Glutamatergic neuron (in vitro differentiated cells): ENCODE measurements at regions not wholly inside any gene's neighbourhood (a gene's known extent, or its start where the extent isn't known, plus 50 kb on each side); places are given as distances from the start of the nearest gene placed in this dataset.

Experiments used
- DNase-seq: peaks from one replicate; pipeline ENCODE4 v3.0.0; 2022
- H3K27ac Mint-ChIP-seq: one replicate; pipeline ENCODE4 v1.8.0; 2020; ENCODE audit warnings: mild to moderate bottlenecking, mixed read lengths, inconsistent platforms; ENCODE audit not compliant: unreplicated experiment
- H3K27me3 Mint-ChIP-seq: one replicate; pipeline ENCODE4 v1.8.0; 2020; ENCODE audit warnings: mild to moderate bottlenecking, moderate library complexity, mixed read lengths, inconsistent platforms; ENCODE audit not compliant: unreplicated experiment
- H3K36me3 Mint-ChIP-seq: one replicate; pipeline ENCODE4 v1.8.0; 2020; ENCODE audit warnings: mild to moderate bottlenecking, mixed read lengths, inconsistent platforms; ENCODE audit not compliant: unreplicated experiment
- H3K4me1 Mint-ChIP-seq: one replicate; pipeline ENCODE4 v1.8.0; 2020; ENCODE audit warnings: mild to moderate bottlenecking, low read depth, mixed read lengths, inconsistent platforms; ENCODE audit not compliant: unreplicated experiment
- H3K4me3 Mint-ChIP-seq: one replicate; pipeline ENCODE4 v1.8.0; 2020; ENCODE audit warnings: mild to moderate bottlenecking, mixed read lengths, inconsistent platforms; ENCODE audit not compliant: unreplicated experiment
- H3K9me3 Mint-ChIP-seq: one replicate; pipeline ENCODE4 v1.8.0; 2020; ENCODE audit warnings: mild to moderate bottlenecking, moderate library complexity, mixed read lengths, inconsistent platforms; ENCODE audit not compliant: unreplicated experiment
- CTCF ChIP-seq: fragments of 200-600 bp; sonication (generic); IDR thresholded peaks from one replicate; pipeline ENCODE4 v1.5.0; 2021; ENCODE audit not compliant: partially characterized antibody, unreplicated experiment

DNA sequence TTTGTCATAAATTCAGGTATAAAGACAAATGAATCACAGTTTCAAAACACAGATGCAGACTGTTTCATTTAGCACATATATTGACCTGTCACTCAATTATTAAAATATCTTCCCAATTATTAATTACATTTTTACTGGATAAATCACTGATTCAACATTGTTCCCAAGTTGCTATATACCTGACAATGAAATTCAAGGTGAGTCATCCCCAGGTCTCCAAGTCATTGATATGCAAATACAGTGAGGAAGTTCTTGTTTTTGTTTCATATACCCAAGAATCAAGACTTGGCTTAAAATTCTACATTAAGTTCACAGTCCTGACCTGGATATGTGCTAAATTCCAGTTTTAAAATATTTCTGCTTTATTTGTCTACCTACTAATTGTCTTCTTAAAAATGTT, 599.3 kb upstream of the PSMD7 start:
- no peak for TF ChIP-seq CTCF
- no peaks in the 10 kb centered on the region for H3K4me1 Mint-ChIP-seq
- no peaks in the 10 kb centered on the region for H3K27me3 Mint-ChIP-seq
- H3K36me3 Mint-ChIP-seq, result peaks cover 4% of the 10 kb centered on the region
- H3K27ac Mint-ChIP-seq, result no peak overlapping the region
- H3K4me3 Mint-ChIP-seq, result no peak overlapping the region
- H3K9me3 Mint-ChIP-seq, result no peaks in the 10 kb centered on the region
- no peak for DNase-seq

- DNase-seq, result no peak
- peaks cover 8% of the 10 kb centered on the region for H3K4me1 Mint-ChIP-seq
- H3K27ac Mint-ChIP-seq, result no peak overlapping the region
- no peak for TF ChIP-seq CTCF
- peaks cover 2% of the 10 kb centered on the region for H3K27me3 Mint-ChIP-seq
- no peaks in the 10 kb centered on the region for H3K9me3 Mint-ChIP-seq
- no peak overlapping the region for H3K4me3 Mint-ChIP-seq
- peaks cover 4% of the 10 kb centered on the region for H3K36me3 Mint-ChIP-seq
These were observed 603.8 kb upstream of the PSMD7 start for GRCh38 chr16:73692861-73693260.

- no peaks in the 10 kb centered on the region for H3K36me3 Mint-ChIP-seq
- no peaks in the 10 kb centered on the region for H3K9me3 Mint-ChIP-seq
- no peak overlapping the region for H3K27ac Mint-ChIP-seq
- H3K4me3 Mint-ChIP-seq, result no peak overlapping the region
- no peak for DNase-seq
- H3K27me3 Mint-ChIP-seq, result no peaks in the 10 kb centered on the region
- TF ChIP-seq CTCF, result no peak
- no peaks in the 10 kb centered on the region for H3K4me1 Mint-ChIP-seq
These were observed 612.8 kb upstream of the PSMD7 start for GRCh38 chr16:73683804-73684203.

- Mint-ChIP-seq H3K36me3 (no peaks in the 10 kb centered on the region), H3K4me1 (no peaks in the 10 kb centered on the region), H3K9me3 (peaks cover 3% of the 10 kb centered on the region), H3K27me3 (no peaks in the 10 kb centered on the region), H3K27ac (no peak overlapping the region), H3K4me3 (no peak overlapping the region)
- TF ChIP-seq CTCF, result no peak
- no peak for DNase-seq
These were observed 624.2 kb upstream of the ZFHX3 start for GRCh38 chr16:73672135-73672534.

- no peak for TF ChIP-seq CTCF
- Mint-ChIP-seq H3K9me3 (peaks cover 3% of the 10 kb centered on the region), H3K4me3 (no peak overlapping the region), H3K4me1 (no peaks in the 10 kb centered on the region), H3K27me3 (no peaks in the 10 kb centered on the region), H3K27ac (no peak overlapping the region), H3K36me3 (no peaks in the 10 kb centered on the region)
- no peak for DNase-seq
These were observed 623.2 kb upstream of the ZFHX3 start for GRCh38 chr16:73670836-73671820.
